HEK293 (cell line): ENCODE measurements at regions not wholly inside any gene's neighbourhood (a gene's known extent, or its start where the extent isn't known, plus 50 kb on each side); places are given as distances from the start of the nearest gene placed in this dataset.

Source experiments
- CTCF ChIP-seq: fragments of 450-650 bp; formaldehyde crosslinking; IDR thresholded peaks from 2 replicates; pipeline ENCODE4 v1.5.1; 2016; ENCODE audit warnings: missing biosample characterization, missing genetic modification characterization
- WT1 ChIP-seq: fragments of 450-650 bp; formaldehyde crosslinking; IDR thresholded peaks from 2 replicates; pipeline ENCODE4 v1.5.1; 2016; ENCODE audit warnings: missing biosample characterization, missing genetic modification characterization
- ZNF223 ChIP-seq: fragments of 450-650 bp; formaldehyde crosslinking; IDR thresholded peaks from 2 replicates; pipeline ENCODE4 v1.5.1; 2016; ENCODE audit warnings: missing biosample characterization, missing genetic modification characterization
- ZXDB ChIP-seq: fragments of 450-650 bp; formaldehyde crosslinking; IDR thresholded peaks from 2 replicates; pipeline ENCODE4 v1.5.1; 2016; ENCODE audit warnings: missing biosample characterization, missing genetic modification characterization

GRCh38 chr2:165010556-165010955 is 55.2 kb upstream of the SLC38A11 start:
- TF ChIP-seq ZNF223 (no peak), CTCF (no peak), ZXDB (tag by site-specific recombination) (no peak), WT1 (tag by site-specific recombination) (no peak)
